GM23338 (cell line): ENCODE measurements at regions not wholly inside any gene's neighbourhood (a gene's known extent, or its start where the extent isn't known, plus 50 kb on each side); places are given as distances from the start of the nearest gene placed in this dataset.
A peak's percentile ranks its signal among the peaks of the same experiment; 100 is the strongest.

Source experiments
- CREB1 ChIP-seq: fragments of 250-450 bp; sonication (Bioruptor Pico); IDR thresholded peaks from 2 replicates; pipeline ENCODE4 v1.5.0; 2020; ENCODE audit warnings: low read depth, mild to moderate bottlenecking, moderate library complexity
- EZH2 ChIP-seq: fragments of 200-600 bp; sonication (generic); IDR thresholded peaks from one replicate; pipeline ENCODE4 v1.8.0; 2017; ENCODE audit warnings: antibody characterized with exemption, mild to moderate bottlenecking, low read depth; ENCODE audit not compliant: unreplicated experiment
- EZH2phosphoT487 ChIP-seq: fragments of 200-600 bp; sonication (generic); IDR thresholded peaks from one replicate; pipeline ENCODE4 v1.8.1; 2018; ENCODE audit warnings: antibody characterized with exemption; ENCODE audit not compliant: unreplicated experiment
- JUNB ChIP-seq: IDR thresholded peaks from one replicate; pipeline ENCODE4 v1.6.1; 2016; ENCODE audit warnings: antibody characterized with exemption; ENCODE audit not compliant: unreplicated experiment
- POLR2AphosphoS5 ChIP-seq: IDR thresholded peaks from 2 replicates; pipeline ENCODE4 v1.6.1; 2016; ENCODE audit warnings: antibody characterized with exemption, low read depth
- STAT1 ChIP-seq: IDR thresholded peaks from one replicate; pipeline ENCODE4 v1.6.1; 2016; ENCODE audit warnings: antibody characterized with exemption; ENCODE audit not compliant: unreplicated experiment
- ZNF331 ChIP-seq: fragments of 250-450 bp; sonication (Bioruptor Pico); IDR thresholded peaks from 2 replicates; pipeline ENCODE4 v1.5.0; 2020; ENCODE audit warnings: low read depth, mild to moderate bottlenecking, moderate library complexity
- TF ChIP-seq, protein P1 (sequence below), 2 experiments: fragments of 200-600 bp in 1 of 2; sonication (generic) in 1 of 2; conservative IDR thresholded peaks; 2 replicates each; pipeline versions ENCODE4 v1.5.1 to v1.6.1; 2016 to 2017; ENCODE audit warnings: antibody characterized with exemption in 2 of 2, low read depth in 2 of 2, mild to moderate bottlenecking in 2 of 2, moderate library complexity in 1 of 2
- TF ChIP-seq, protein P2 (sequence below): IDR thresholded peaks from one replicate; pipeline ENCODE4 v1.6.1; 2018; ENCODE audit warnings: antibody characterized with exemption; ENCODE audit not compliant: unreplicated experiment

DNA sequence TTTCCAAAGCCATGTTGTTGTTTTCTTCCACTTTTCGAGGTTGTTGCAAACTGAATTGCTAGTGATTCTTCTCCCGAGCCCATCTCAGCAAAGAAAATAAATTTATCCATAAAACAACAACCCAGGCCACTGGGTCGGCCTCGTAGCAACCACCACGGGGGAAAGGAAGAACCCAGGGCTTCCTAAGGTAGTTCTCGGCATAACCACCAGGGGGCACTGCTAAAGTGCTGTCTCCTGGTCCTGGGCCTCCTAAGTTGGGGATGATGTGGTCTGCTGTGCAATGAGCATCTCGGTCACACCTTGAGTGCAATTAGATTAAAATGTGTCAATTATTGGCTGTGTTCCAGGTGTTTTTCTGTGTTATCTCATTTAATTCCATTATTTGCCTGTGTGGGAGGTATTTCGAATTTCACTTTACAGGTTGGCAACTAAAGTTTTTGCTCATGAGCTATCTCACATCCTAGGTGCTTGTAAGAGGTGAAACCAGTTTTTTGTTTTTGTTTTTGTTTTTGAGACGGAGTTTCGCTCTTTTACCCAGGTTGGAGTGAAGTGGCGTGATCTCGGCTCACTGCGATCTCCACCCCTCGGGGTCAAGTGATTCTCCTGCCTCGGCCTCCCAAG is 102.8 kb upstream of the DAP start:
- TF ChIP-seq, protein P1, sequence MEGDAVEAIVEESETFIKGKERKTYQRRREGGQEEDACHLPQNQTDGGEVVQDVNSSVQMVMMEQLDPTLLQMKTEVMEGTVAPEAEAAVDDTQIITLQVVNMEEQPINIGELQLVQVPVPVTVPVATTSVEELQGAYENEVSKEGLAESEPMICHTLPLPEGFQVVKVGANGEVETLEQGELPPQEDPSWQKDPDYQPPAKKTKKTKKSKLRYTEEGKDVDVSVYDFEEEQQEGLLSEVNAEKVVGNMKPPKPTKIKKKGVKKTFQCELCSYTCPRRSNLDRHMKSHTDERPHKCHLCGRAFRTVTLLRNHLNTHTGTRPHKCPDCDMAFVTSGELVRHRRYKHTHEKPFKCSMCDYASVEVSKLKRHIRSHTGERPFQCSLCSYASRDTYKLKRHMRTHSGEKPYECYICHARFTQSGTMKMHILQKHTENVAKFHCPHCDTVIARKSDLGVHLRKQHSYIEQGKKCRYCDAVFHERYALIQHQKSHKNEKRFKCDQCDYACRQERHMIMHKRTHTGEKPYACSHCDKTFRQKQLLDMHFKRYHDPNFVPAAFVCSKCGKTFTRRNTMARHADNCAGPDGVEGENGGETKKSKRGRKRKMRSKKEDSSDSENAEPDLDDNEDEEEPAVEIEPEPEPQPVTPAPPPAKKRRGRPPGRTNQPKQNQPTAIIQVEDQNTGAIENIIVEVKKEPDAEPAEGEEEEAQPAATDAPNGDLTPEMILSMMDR (conservative IDR thresholded peaks at IDR 0.05; ENCODE audit: low read depth in 2 of 2) = peak; percentile 90 to 94
- TF ChIP-seq, protein P2, sequence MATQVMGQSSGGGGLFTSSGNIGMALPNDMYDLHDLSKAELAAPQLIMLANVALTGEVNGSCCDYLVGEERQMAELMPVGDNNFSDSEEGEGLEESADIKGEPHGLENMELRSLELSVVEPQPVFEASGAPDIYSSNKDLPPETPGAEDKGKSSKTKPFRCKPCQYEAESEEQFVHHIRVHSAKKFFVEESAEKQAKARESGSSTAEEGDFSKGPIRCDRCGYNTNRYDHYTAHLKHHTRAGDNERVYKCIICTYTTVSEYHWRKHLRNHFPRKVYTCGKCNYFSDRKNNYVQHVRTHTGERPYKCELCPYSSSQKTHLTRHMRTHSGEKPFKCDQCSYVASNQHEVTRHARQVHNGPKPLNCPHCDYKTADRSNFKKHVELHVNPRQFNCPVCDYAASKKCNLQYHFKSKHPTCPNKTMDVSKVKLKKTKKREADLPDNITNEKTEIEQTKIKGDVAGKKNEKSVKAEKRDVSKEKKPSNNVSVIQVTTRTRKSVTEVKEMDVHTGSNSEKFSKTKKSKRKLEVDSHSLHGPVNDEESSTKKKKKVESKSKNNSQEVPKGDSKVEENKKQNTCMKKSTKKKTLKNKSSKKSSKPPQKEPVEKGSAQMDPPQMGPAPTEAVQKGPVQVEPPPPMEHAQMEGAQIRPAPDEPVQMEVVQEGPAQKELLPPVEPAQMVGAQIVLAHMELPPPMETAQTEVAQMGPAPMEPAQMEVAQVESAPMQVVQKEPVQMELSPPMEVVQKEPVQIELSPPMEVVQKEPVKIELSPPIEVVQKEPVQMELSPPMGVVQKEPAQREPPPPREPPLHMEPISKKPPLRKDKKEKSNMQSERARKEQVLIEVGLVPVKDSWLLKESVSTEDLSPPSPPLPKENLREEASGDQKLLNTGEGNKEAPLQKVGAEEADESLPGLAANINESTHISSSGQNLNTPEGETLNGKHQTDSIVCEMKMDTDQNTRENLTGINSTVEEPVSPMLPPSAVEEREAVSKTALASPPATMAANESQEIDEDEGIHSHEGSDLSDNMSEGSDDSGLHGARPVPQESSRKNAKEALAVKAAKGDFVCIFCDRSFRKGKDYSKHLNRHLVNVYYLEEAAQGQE = no peak
- TF ChIP-seq ZNF331 (no peak), JUNB (no peak), EZH2phosphoT487 (no peak), CREB1 (CRISPR knock-in tag) (no peak), EZH2 (no peak), POLR2AphosphoS5 (no peak), STAT1 (no peak)
